GM18519 (cell line): ENCODE measurements at regions not wholly inside any gene's neighbourhood (a gene's known extent, or its start where the extent isn't known, plus 50 kb on each side); places are given as distances from the start of the nearest gene placed in this dataset.

ENCODE experiments used
- ATAC-seq: cut with Tn5 transposase; IDR thresholded peaks from one replicate; pipeline ENCODE4 v1.9.1; 2021; ENCODE audit warnings: mild to moderate bottlenecking, moderate library complexity; ENCODE audit not compliant: unreplicated experiment, low FRiP score

DNA sequence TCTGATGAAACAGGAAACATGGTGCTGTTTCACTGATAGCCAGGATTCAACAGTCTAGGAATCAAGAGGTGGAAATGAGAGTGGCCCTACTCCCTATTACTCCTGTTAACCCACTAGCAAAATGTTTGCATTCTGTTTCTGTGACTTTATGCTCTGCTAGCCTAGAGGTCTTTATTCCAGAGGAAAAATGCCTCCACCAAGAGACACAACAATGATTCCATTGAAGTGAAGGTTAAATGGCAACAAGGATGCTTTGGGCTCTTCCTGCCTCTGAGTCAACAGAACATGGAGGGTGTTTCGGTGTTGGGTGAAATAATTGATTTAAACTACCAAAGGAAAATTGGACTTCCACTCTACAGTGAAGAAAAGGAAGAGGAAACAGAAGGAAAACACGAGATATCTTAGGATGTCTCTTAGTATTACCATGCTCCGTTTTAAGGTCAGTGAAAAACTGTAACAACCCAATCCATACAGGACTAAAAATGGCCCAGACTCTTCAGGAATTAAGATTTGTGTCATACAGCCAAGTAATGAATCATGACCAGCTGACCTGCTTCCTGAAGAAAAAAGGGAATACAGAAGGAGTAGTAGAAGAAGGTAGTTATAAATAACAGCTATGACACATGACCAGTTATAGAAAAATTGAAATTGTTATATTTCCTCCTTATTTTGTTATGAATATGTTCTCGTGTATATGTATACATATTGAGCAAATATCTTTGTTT is 1237.8 kb downstream of the NCAM2 start:
- no peak for ATAC-seq

GRCh38 chr21:22244516-22244915 is 1246.3 kb downstream of the NCAM2 start:
- ATAC-seq = no peak

GRCh38 chr21:22250355-22250754 is 1252.1 kb downstream of the NCAM2 start:
- ATAC-seq = peak; percentile 46

DNA sequence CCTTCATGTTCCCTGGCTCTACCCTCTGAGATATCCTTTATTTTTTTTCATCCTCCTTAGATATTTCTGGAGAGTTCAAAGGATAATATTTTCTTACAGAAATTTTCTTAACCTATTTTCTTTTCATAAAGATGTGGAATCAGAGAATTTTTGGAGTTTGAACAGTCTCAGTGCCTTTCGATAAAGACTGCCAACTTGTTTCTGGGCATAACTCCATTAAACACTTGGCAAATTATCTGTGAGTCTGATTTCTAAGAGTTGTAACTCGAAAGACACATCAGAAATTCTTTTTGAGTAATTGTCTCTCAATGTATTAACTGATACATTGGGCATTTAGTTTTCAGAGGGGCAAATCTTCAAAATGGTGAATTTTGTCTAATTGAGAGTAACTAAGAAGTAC is 1255.6 kb downstream of the NCAM2 start:
- ATAC-seq = no peak

DNA sequence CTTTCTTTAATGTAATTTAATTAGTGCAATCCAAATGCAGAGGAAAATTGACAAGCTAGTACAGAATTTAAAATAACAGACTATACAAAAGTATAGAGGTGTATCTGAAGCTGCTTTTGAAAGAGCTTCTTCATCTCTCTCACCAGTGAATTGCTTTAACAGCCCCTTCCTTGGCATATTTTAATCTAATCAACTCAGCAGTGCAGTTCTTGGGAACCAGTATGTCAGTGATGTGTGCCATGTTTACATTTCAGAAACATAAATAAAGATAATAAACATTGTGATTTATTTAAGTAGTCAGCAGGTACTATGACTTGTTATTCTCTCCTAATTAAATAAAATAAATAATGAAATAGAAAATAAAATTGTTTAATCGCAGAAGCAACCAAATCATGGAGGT is 1260.6 kb downstream of the NCAM2 start:
- no peak for ATAC-seq

GRCh38 chr21:22260274-22260673 is 1262.1 kb downstream of the NCAM2 start:
- ATAC-seq = no peak

DNA sequence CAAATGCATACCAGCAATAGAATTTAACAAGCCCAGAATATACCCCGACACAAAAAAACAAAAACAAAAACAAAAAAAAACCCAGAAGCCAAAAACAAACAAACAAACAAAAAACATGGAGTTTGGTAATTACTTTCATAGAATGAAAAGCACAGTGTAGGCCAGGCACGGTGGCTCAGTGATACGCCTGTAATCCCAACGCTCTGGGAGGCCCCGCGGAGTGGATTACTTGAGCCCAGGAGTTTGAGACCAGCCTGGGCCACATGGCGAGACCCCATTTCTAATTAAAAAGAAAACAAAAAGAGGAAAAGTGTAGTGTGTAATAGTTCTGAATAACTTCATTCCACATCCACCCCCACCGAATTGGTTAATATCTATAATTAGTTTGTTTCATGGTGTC is 1265.7 kb downstream of the NCAM2 start:
- no peak for ATAC-seq

DNA sequence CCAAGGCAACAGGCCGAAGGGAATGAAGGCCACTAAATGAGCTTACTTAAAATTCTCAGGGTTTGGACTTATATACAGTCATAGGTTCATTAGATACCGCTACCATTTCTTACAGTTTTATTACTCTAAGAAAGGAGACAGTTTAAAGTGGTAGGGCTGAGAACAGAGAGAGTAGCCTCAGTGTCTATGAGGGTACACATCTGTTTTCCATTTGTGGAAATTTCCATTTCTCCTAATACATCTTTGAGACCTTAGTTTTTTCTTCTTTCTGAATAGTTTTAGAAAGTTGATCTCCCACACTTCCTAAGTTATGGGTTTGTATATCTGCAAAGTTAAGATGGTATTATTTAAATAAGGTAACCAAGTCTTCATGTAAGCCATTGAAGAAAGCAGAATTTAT is 1279.1 kb downstream of the NCAM2 start:
- ATAC-seq = no peak

DNA sequence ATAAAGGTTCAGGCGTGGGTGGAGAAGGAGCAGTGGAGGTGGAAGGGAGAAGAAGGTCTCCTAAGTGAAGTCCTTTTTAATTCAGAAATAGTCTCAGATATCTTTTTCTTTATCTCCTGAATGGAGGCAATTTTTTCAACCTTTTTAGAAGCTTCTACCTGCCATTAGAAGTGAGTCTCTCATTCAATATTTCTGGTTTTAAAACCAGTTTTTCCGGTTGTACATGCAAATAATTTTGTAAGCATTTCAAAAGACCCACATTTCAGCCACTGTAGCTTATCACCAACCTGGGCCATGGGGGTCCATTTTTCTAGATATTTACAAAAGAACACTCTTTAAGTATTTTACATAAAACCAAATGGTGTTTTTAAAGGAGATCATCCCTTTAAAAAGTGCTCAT is 1280.2 kb downstream of the NCAM2 start:
- ATAC-seq = no peak

- ATAC-seq = no peak
Observed at GRCh38 chr21:22280851-22281250, 1282.6 kb downstream of the NCAM2 start.

DNA sequence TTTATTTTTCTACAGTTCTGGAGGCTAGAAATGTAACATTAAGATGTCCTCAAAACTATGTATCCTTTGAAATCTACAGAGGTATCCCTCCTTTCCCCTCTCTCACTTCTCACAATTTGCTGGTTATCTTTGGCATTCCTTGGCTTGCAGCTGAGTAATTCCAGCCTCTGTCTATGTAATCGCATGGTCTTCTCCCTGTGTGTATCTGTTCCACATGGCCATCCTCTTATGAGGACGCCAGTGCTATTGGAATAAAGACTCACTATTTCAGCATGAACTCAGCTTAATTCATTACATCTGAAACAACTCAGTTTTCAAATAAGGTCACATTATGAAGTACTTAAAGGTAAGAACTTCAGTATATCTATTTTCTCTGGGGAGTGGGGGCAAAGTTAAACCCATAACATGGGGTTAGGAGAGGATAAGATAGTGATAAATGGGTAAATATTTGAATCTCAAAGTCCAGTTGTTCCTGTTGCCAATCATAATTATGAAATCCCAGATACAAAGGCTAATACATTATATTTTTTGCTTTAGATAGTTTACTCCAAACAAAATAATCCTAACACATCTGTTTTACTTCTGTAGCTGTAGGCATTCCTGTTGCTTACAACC is 1290.8 kb downstream of the NCAM2 start:
- no peak for ATAC-seq

- ATAC-seq = no peak
Observed at GRCh38 chr21:22292144-22292543, 1293.9 kb downstream of the NCAM2 start.

DNA sequence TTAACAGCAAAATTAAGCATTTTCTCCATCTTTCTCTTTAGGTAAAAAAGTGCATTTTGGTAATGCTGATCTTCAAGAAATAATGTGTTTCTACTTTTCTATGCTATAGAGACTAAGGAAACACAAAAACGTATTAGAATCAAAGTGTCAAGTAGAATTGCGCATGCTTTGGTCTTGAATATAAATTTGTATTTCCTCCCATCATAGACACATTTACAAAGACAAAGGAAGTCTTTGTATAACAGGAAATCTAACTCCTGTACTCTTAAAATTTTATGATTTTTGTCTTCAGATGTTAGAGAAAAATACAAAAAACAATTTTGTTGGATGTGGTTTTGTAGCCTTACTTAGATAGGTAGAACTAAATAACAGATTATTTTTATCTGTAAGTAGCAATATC is 1299.4 kb downstream of the NCAM2 start:
- ATAC-seq = no peak

DNA sequence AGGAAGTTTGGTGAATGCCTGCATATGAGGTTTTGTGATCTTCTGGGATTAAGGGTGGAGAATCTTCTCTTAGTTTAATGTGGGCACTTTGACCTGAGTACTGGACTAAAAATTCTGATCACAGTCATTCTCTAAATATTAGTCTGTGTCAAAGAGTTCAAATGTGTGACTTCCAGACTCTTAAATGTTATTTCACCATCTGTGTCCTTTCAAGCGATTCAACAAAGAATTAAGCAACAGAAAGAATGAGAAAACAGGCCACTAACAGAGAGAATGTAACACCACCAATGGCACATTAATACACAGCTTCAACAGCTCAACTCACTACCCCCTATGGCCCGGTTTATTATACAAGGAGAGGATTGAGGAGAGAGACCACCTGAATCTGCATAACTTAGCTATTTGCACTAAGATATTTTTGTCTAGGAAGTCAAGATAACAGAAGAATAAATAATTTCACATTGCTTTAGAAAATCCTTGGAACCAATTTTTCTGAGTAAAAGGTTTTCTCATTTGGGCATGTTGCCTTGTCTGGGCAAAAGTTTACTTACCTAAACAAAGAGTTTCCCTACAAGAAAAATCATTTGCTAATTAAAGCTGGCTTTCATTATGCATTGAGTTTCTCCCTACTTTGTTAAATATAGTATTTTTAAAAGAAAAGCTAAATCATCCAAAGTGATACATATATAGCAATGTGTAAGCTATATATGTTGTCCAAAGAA is 1313.7 kb downstream of the NCAM2 start:
- no peak for ATAC-seq

DNA sequence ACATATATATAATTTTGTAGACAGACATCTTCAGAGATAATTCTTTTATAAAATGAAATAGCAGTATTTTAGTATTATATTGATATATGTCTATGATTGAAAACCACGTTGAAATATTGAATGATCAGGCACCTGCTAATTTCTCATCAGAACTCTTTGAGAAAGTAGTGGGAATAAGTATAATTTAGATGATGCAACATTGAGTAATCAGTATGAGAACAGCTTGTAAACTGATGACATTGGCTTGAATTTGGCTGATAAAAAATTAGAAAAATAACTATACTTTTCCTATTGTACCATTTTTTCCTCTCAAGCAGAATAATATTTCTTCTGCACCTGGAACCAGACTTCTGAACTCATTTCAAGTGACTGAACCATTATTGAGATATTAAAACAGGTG is 1316.8 kb downstream of the NCAM2 start:
- no peak for ATAC-seq

DNA sequence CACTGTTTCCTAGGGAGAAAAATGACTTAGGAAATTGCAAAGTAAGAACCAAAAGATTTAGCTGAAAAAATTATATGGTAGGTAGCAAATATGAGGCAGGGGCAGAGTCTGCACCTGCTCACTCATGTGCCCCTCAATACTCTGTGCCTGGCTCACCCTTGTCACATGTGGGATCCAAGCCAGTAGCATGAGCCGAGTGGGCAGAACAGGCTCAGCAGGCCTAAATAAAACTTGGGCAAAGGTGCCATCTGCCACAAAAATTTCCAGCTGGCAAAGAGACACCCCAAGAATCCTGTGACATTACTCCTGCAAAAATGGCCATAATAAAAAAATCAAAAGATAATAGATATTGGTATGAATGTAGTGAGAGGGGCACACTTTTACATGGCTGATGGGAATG is 1321.2 kb downstream of the NCAM2 start:
- ATAC-seq = no peak

GRCh38 chr21:22342889-22343288 is 1344.7 kb downstream of the NCAM2 start:
- ATAC-seq = no peak

DNA sequence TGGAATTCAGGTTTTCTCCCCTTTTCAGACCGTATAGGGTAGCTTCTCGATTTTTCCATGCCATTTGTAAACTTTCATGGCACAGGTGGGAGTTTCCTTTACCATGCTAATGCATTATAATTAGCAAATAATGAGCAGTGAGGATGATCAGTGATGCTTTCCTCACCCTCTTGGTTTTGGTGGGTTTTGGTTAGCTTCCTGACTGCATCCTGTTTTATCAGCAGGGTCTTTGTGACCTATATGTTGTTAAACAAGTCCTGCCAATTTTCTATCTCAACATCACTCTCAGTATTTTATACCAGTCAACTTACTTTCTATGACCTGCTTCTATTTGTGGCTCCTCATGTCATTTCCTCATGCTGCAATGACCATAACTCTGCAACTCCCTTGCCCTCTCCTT is 1345.1 kb downstream of the NCAM2 start:
- ATAC-seq = no peak

GRCh38 chr21:22343721-22344120 is 1345.5 kb downstream of the NCAM2 start:
- ATAC-seq = no peak

DNA sequence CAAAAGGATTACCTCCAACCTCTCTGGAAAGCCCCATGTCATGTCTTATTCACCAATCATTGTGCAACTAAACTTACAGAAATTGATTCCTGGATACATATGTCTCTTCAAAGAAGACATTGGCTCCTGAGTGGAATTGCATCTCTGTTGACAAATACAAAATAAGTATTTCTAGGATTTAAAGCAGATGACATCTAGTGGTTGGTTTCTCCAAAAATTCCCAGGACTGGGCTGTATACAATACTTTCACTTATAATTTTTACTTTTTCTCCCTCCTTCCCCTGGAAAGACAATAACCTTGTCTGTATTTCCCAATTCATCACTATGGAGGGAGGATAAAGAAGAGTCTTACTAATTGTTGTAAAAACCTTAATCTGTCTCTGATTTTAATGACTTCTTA is 1347.4 kb downstream of the NCAM2 start:
- no peak for ATAC-seq

DNA sequence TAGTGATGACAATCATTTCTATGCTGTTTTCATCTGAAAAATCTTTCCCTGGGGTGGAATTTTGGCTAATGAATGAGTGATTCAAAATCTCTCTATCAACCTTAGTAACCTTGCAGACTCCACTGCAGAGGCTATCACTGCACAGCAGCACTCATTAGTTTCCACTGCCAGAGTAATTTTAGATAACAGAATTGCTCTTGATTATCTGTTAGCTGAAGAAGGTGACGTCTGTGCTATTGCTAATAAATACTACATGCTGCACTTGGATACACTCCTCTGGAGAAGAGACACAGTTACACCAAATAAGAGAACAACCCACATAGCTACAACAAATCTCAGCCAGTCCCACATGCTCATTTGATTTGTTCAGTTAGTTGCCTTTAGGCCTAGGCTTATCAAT is 1348.4 kb downstream of the NCAM2 start:
- no peak for ATAC-seq

DNA sequence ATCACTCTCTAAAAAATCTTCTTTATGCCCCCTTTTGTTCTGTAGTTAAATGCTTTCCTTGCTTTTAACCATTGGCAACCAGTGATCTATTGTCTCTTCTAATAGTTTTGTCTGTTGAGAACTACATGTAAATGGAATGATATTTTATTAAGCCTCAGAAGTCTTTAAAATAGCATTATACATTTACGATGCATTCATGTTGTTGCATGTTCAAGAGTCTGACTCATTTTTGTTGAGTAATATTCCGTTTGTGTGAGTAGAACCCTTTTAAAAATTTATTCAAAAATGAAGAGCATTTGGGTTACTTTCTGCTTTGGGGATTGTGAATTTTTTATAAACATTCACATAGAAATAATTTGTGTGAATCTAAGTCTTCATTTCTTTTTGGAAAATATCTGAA is 1352.9 kb downstream of the NCAM2 start:
- ATAC-seq = no peak
